ENCODE measurements at regions not wholly inside any gene's neighbourhood (a gene's known extent, or its start where the extent isn't known, plus 50 kb on each side); places are given as distances from the start of the nearest gene placed in this dataset.

DNA sequence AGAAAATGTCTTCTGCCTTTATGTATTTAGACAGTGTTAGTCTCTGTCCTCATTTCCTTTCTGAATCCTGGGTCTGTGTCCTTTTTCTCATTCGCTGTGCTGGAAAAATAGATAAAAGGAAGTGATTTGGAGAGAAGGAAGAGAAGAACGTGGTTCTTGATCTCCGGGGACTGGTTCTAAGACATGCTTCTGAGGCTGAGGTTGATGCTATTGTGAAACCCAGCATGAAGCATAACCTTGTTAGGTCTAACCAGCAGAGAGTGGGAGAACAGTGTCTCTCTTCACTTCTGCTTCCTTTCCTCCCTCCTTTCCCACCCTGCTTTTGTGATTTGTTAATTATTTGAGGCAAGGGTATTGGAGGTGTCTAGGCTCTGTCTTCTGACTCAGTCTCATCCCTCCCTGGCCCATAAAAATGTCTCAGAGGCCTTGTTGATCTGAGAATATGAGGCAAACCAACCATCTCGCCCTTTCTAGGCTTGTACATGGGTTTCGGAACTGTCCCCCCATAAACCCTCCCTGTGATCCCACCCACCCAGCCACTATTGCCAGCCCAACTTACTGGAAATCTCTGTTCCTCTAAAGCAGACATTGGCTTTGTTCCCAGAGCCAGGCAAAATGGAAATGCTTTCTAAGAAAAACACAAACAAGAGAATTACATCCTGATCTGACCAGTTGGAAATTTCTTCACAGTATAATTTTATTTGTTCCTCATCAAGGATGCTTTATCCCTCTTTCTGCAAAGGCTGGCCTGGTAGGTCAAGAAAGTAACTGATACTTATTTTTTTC is 360.6 kb upstream of the TNP1 start:
- Mint-ChIP-seq H3K4me1 (ENCODE audit: unreplicated experiment) (no peaks in the 10 kb centered on the region), H3K9me3 (ENCODE audit: unreplicated experiment) (no peaks in the 10 kb centered on the region), H3K4me3 (ENCODE audit: unreplicated experiment) (no peak overlapping the region), H3K27me3 (ENCODE audit: unreplicated experiment) (peaks cover 1% of the 10 kb centered on the region), H3K36me3 (ENCODE audit: low read depth, unreplicated experiment) (no peaks in the 10 kb centered on the region), H3K27ac (ENCODE audit: unreplicated experiment) (no peak overlapping the region)
- TF ChIP-seq, protein P1, sequence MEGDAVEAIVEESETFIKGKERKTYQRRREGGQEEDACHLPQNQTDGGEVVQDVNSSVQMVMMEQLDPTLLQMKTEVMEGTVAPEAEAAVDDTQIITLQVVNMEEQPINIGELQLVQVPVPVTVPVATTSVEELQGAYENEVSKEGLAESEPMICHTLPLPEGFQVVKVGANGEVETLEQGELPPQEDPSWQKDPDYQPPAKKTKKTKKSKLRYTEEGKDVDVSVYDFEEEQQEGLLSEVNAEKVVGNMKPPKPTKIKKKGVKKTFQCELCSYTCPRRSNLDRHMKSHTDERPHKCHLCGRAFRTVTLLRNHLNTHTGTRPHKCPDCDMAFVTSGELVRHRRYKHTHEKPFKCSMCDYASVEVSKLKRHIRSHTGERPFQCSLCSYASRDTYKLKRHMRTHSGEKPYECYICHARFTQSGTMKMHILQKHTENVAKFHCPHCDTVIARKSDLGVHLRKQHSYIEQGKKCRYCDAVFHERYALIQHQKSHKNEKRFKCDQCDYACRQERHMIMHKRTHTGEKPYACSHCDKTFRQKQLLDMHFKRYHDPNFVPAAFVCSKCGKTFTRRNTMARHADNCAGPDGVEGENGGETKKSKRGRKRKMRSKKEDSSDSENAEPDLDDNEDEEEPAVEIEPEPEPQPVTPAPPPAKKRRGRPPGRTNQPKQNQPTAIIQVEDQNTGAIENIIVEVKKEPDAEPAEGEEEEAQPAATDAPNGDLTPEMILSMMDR (IDR thresholded peaks at IDR 0.05; ENCODE audit: unreplicated experiment): no peak
- DNase-seq (ENCODE audit: low spot score): no peak

DNA sequence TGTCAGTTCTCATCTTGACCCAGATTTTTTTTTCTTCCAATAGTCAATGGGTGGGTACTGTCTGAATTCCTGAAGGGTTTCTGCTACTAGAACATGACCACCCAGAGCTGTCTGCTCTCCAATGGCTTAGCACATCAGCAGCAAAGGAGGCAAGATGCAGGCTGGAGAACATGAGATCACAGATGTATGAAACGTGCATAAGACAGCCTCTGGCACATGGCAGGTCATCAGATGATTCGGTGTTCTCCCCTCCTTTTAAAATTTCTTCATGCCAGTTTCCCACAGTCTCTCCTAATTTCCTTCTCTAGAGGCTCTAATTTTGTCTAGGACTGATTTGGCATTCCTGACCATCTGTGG is 359.3 kb upstream of the TNP1 start:
- H3K4me1 Mint-ChIP-seq (ENCODE audit: unreplicated experiment): no peaks in the 10 kb centered on the region
- H3K4me3 Mint-ChIP-seq (ENCODE audit: unreplicated experiment): no peak overlapping the region
- H3K36me3 Mint-ChIP-seq (ENCODE audit: low read depth, unreplicated experiment): no peaks in the 10 kb centered on the region
- no peaks in the 10 kb centered on the region for H3K9me3 Mint-ChIP-seq (ENCODE audit: unreplicated experiment)
- H3K27ac Mint-ChIP-seq (ENCODE audit: unreplicated experiment): no peak overlapping the region
- no peak for DNase-seq (ENCODE audit: low spot score)
- TF ChIP-seq, protein P1 (IDR thresholded peaks at IDR 0.05; ENCODE audit: unreplicated experiment): no peak
- peaks cover 1% of the 10 kb centered on the region for H3K27me3 Mint-ChIP-seq (ENCODE audit: unreplicated experiment)

DNA sequence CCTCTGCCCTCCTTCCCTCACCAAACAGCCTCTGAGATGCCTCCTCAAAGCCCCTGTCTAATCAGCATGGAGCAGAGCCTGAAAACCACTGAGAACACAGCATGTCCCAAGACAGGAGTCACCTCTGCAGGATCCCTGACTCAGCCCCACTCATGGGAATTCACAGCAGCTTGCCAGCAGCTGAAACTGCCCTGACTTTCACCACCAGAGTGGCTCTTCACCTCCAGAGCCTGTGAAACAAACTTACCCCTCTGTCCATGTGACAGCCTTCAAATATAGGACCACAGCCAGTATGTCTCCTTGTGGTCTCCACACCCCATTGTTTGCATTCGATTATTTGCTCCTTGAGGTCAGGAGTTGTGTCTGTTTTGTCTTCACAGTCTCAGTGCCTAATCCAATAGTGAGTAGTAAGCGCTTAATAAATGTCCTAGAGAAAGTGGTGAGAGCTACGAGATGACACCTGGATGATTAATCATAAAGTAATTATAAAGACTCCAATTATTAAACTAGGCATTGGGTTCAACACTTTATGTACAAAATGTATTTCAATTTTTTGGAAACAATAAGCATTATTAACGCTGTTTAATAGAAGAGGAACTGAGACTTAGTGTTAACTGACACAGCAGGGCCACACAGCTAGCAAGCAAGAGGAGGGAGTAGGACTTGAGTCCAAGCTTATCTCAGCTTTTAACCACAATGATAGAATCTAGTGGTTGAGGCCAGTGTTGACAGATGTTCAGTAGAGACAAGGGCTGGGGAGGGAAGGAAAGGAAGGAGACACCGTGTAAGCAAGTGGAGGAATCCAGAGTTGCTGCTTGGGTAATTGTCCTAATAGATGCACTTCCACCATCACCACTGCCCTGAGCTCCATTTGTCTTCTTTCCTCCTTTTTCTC is 358.7 kb upstream of the TNP1 start:
- no peaks in the 10 kb centered on the region for H3K4me1 Mint-ChIP-seq (ENCODE audit: unreplicated experiment)
- H3K27me3 Mint-ChIP-seq (ENCODE audit: unreplicated experiment): peaks cover 1% of the 10 kb centered on the region
- no peak for DNase-seq (ENCODE audit: low spot score)
- no peak overlapping the region for H3K27ac Mint-ChIP-seq (ENCODE audit: unreplicated experiment)
- no peak overlapping the region for H3K4me3 Mint-ChIP-seq (ENCODE audit: unreplicated experiment)
- H3K36me3 Mint-ChIP-seq (ENCODE audit: low read depth, unreplicated experiment): no peaks in the 10 kb centered on the region
- H3K9me3 Mint-ChIP-seq (ENCODE audit: unreplicated experiment): no peaks in the 10 kb centered on the region
- TF ChIP-seq, protein P1 (IDR thresholded peaks at IDR 0.05; ENCODE audit: unreplicated experiment): no peak

DNA sequence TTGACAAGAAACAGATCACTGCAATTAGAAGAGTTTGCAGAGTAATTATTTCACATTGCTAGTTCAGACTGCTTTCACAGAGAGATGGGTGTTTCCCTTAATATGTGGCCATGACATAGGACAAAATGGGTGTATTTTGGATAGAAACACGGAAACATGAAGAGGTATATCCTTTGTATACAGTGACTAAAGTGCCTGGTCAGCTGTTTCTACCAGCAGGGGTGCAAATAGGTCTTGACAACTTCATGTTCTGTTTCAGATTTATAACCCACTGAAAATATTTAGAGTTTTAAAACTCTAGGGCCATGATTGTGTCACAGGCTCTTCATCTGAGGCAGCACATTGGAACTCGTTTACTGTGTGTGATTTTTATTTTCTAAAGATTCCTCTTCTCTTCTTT is 357.1 kb upstream of the TNP1 start:
- Mint-ChIP-seq H3K9me3 (ENCODE audit: unreplicated experiment) (no peaks in the 10 kb centered on the region), H3K36me3 (ENCODE audit: low read depth, unreplicated experiment) (no peaks in the 10 kb centered on the region), H3K27me3 (ENCODE audit: unreplicated experiment) (peaks cover 1% of the 10 kb centered on the region), H3K4me3 (ENCODE audit: unreplicated experiment) (no peak overlapping the region), H3K4me1 (ENCODE audit: unreplicated experiment) (no peaks in the 10 kb centered on the region), H3K27ac (ENCODE audit: unreplicated experiment) (no peak overlapping the region)
- TF ChIP-seq, protein P1 (IDR thresholded peaks at IDR 0.05; ENCODE audit: unreplicated experiment): no peak
- DNase-seq (ENCODE audit: low spot score): no peak

DNA sequence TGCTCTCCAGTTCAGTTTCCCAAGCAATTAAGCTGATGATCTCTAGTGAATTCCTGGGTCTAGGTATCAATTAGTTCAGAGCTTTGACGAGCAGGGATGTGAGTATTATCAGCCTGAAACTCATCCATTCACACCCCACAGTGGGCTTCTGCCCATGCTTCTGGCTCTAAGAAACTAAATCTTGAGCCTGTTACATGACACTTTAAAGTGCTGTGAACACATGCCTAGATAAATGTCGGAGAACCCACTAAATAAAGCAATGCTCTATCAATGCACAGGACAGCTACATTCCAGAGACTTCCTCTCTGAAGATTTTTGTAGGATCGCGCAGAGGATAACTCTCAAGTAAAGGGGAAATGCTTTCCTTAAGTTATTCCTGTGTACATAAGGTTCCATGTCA is 356.5 kb upstream of the TNP1 start:
- no peaks in the 10 kb centered on the region for H3K4me1 Mint-ChIP-seq (ENCODE audit: unreplicated experiment)
- TF ChIP-seq, protein P1 (IDR thresholded peaks at IDR 0.05; ENCODE audit: unreplicated experiment): no peak

More for the DNA sequence above, 356.5 kb upstream of the TNP1 start:
- Mint-ChIP-seq H3K9me3 (ENCODE audit: unreplicated experiment) (no peaks in the 10 kb centered on the region), H3K27me3 (ENCODE audit: unreplicated experiment) (peaks cover 1% of the 10 kb centered on the region), H3K4me3 (ENCODE audit: unreplicated experiment) (no peak overlapping the region), H3K36me3 (ENCODE audit: low read depth, unreplicated experiment) (no peaks in the 10 kb centered on the region), H3K27ac (ENCODE audit: unreplicated experiment) (no peak overlapping the region)
- DNase-seq (ENCODE audit: low spot score): no peak
